GM18951 (cell line): ENCODE measurements at regions not wholly inside any gene's neighbourhood (a gene's known extent, or its start where the extent isn't known, plus 50 kb on each side); places are given as distances from the start of the nearest gene placed in this dataset.

Experiments used
- POLR2A ChIP-seq: IDR thresholded peaks from 4 replicates; pipeline ENCODE4 v1.6.1; 2011; ENCODE audit warnings: mild to moderate bottlenecking; ENCODE audit not compliant: insufficient read length, insufficient read depth; ENCODE audit errors: extremely low read depth
- in situ Hi-C: fragments of 300-500 bp; cut with MboI; formaldehyde crosslinking; loops from one replicate; pipeline ENCODE4 v1.12.0; 2022; ENCODE audit warnings: low sequenced_read_pairs, mixed read lengths, inconsistent platforms; ENCODE audit not compliant: unreplicated experiment

DNA sequence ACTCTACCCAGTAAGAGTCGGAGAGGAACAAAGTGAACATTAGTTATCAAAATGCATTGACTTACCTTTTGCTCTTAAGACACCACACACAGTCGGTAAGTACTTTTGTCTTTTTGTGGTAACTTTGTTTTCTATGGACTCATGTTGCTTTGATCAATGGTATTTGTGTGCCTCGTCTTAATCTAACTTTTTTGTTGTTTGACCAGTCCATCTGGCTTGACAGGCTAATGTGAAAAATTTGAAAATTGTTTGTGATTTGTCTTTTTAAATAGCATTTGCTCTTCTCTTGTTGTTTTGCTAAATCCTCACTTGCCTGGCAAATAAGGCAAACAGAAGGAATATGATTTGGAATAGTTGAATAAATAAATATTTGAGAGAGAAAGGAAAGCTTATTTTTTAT, 71.4 kb upstream of the CHD1 start:
- no peak for TF ChIP-seq POLR2A
- in situ Hi-C loops = no loop called here

DNA sequence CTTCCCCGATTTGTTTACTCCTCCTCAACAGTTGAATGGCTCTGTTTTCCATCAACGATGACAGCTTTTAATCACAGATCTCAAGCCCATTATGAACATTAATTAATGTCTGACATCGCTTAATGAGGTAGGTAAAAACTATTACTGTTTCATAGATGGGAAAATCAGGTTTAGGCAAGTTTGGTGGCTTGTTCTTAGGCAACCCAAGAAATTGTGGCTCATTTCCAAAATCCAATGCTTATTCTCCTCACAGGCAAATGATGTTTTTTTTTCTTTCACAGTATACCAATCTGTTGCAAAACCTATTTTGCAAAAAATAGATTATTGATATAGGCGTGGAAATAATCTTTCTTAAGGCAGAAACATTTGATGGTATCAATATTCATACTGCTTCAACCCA, 70.8 kb upstream of the CHD1 start:
- TF ChIP-seq POLR2A = no peak
- in situ Hi-C loops = no loop called here

DNA sequence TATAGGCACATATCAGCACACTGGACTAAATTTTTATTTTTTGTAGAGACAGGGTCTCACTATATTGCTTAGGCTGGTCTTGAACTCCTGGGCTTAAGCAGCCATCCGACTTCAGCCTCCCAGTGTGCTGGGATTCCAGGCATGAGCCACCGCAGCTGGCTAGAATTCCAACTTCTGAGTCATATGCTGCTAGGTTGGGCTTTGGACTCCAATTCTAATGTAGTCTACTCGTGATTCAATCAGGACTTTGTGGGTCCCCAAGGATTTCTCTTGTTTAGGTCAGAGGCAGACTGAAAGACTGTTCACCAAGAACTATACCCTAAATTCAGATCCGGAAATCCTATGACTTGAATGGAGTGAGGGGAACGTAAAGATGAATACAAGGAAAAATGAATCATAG, 68.2 kb upstream of the CHD1 start:
- TF ChIP-seq POLR2A = no peak
- in situ Hi-C loops = no loop called here

DNA sequence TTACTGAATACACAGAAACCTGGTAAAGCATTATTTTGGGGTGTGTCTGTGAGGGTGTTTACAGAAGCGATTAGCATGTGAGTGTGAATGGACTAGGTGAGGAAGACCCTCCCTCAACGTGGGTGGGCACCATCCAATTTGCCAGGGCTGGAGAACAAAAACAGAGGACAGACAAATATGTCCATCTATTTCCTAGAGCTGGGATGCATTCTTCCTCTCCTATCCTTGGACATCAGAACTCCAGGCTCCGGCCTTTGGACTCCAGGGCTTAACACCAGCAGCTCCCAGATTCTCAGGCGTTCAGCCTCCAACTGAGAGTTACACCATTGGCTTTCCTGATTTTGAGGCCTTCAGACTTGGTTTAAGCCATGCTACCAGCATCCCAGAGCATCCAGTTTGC, 65.8 kb upstream of the CHD1 start:
- in situ Hi-C loops = no loop called here
- no peak for TF ChIP-seq POLR2A

DNA sequence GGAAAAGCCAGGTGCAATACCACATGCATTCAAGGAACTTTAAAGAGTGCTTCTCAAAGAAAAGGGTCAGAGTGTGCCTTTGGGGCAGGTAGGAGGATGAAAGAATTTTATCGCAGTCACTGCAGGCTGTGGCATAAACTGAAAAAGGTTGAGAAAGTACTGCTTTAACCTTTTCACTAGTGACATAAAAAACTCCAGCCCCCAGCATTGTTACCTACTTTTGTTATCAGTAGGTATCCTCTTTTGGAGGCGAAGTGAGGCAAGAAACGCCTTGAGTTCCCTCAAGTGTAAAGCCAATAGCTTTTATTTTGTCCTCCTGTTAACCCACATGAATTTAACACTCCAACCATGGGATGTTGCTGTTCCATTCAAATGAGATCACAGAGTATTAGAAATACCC, 64.7 kb upstream of the CHD1 start:
- TF ChIP-seq POLR2A = no peak
- in situ Hi-C loops = no loop called here

DNA sequence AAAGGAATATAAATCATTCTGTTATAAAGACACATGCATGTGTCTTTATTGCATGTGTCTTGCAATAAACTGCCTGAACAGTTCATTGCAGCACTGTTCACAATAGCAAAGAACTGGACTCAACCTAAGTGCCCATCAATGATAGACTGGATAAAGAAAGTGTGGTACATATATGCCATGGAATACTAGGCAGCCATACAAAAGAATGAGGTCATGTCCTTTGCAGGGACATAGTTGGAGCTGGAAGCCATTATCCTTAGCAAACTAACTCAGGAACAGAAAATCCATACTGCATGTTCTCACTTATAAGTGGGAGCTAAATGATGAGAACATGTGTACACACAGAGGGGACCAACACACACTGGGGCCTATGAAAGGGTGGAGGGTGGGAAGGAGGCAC, 63.7 kb upstream of the CHD1 start:
- in situ Hi-C loops = no loop called here
- TF ChIP-seq POLR2A = no peak

DNA sequence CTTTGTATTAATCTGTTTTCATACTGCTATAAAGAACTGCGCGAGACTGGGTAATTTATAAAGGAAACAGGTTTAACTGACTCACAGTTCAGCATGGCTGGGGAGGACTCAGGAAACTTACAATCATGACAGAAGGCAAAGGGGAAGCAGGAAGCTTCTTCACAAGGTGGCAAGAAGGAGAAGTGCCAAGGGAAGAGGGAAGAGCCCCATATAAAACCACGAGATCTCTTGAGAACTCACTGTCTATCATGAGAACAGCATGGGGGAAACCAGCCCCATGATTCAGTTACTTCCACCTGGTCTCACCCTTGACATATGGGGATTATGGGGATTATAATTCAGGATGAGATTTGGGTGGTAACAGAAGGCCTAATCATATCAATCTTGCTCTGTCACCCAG, 60.9 kb upstream of the CHD1 start:
- in situ Hi-C loops = no loop called here

DNA sequence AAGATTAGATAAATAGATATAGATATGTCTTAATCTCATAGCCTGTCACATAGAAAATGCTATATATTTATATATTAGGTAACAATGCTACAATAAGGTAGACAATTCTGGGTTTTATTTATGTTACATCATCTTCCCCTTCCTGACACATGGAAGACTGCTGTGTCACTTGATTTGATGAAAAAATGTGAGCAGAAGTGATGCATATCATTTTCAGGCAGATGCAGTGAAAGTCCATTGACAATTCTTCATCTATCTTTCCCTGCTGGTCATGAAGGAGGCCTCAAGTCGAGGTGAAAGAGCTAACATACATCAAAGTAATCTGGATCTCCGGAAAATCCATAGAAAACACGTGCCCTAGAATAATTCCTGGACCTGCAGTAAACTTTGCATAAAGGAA, 57.8 kb upstream of the CHD1 start:
- in situ Hi-C loops = no loop called here
- no peak for TF ChIP-seq POLR2A

More for the DNA sequence above, 60.9 kb upstream of the CHD1 start:
- no peak for TF ChIP-seq POLR2A

DNA sequence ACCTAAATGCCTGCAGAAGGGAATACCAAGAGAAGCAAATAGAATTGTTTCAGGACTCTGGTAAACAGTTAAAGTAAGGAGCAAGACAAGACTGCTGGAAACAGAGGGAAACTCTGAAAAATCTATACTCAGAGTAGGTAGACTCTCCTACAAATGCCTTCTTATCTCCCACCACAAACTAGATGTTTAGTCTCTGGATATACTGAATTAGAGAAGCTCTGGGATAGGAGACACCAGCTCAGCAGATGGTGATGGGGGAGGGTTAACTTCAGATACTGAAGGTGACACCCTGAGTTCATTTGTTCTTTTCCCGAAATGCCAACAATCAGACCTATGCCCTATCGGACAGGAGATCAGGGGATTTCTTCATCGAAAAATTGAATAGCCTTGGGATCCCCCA, 54.1 kb upstream of the CHD1 start:
- in situ Hi-C loops = no loop called here
- no peak for TF ChIP-seq POLR2A
